ENCODE measurements at regions not wholly inside any gene's neighbourhood (a gene's known extent, or its start where the extent isn't known, plus 50 kb on each side); places are given as distances from the start of the nearest gene placed in this dataset.

GRCh38 chr5:158320178-158320674 lies 461.3 kb upstream of the CLINT1 start:
- H3K36me3 ChIP-seq (replicated peaks; ENCODE audit: insufficient read depth, low read length), result no peaks in the 10 kb centered on the region
- H3K9me3 ChIP-seq (replicated peaks; ENCODE audit: insufficient read depth, low read length), result no peaks in the 10 kb centered on the region
- H3K27me3 ChIP-seq (replicated peaks; ENCODE audit: insufficient read depth, low read length), result no peaks in the 10 kb centered on the region
- H3K4me2 ChIP-seq (ENCODE audit: low read depth, low read length), result no peak overlapping the region
- no peak for TF ChIP-seq EZH2 (optimal IDR thresholded peaks at IDR 0.05; ENCODE audit: low read depth, low read length)
- H3K27ac ChIP-seq (ENCODE audit: low read length), result no peak overlapping the region
- H4K20me1 ChIP-seq (ENCODE audit: insufficient read depth, low read length), result no peaks in the 10 kb centered on the region
- H3K4me3 ChIP-seq (ENCODE audit: low read length), result no peak overlapping the region
- no peaks in the 10 kb centered on the region for H3F3A ChIP-seq (ENCODE audit: insufficient read depth, low read length)
- no peak overlapping the region for H2AFZ ChIP-seq (ENCODE audit: low read length)
- H3K9ac ChIP-seq (ENCODE audit: low read length), result no peak overlapping the region
- H3K4me1 ChIP-seq (ENCODE audit: low read length), result peaks cover 15% of the 10 kb centered on the region; the same call in 1 of the 2 replicates
- DNase-seq, result no peak
- no peaks in the 10 kb centered on the region for H3K79me2 ChIP-seq (ENCODE audit: low read length)
- H3K9me2 ChIP-seq (replicated peaks; ENCODE audit: insufficient read depth, low read length), result no peaks in the 10 kb centered on the region

DNA sequence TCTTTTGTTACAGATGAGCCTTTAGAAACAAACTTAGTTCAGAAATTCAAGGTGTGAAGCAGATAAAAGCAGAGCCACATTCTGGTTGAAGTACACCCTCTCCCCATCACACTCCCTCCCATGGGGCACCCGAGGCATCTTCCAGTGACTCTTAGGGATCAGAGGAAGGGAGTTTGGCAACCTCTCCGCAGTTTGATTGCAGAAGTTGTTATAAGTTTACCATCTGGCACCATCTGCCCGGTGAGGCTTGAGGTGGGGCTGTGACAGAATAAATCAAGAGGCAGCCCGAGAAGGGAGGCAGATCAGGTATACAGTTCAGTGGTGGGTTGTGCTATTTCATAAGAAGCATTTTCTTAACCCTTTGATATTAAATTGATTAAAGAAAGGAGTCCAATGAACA lies 458.6 kb upstream of the CLINT1 start:
- Histone ChIP-seq H3K27ac (ENCODE audit: low read length) (no peak overlapping the region), H3K79me2 (ENCODE audit: low read length) (no peaks in the 10 kb centered on the region), H3F3A (ENCODE audit: insufficient read depth, low read length) (no peaks in the 10 kb centered on the region), H3K9me2 (replicated peaks; ENCODE audit: insufficient read depth, low read length) (no peaks in the 10 kb centered on the region), H3K4me2 (ENCODE audit: low read depth, low read length) (no peak overlapping the region), H3K9me3 (replicated peaks; ENCODE audit: insufficient read depth, low read length) (no peaks in the 10 kb centered on the region), H3K36me3 (replicated peaks; ENCODE audit: insufficient read depth, low read length) (no peaks in the 10 kb centered on the region), H3K4me1 (ENCODE audit: low read length) (peaks cover 15% of the 10 kb centered on the region; the same call in 1 of the 2 replicates), H2AFZ (ENCODE audit: low read length) (no peak overlapping the region), H3K9ac (ENCODE audit: low read length) (no peak overlapping the region), H3K27me3 (replicated peaks; ENCODE audit: insufficient read depth, low read length) (no peaks in the 10 kb centered on the region), H3K4me3 (ENCODE audit: low read length) (no peak overlapping the region), H4K20me1 (ENCODE audit: insufficient read depth, low read length) (no peaks in the 10 kb centered on the region)
- DNase-seq, result no peak
- TF ChIP-seq EZH2phosphoT487 (IDR thresholded peaks at IDR 0.05; ENCODE audit: low read length) (no peak), EZH2 (optimal IDR thresholded peaks at IDR 0.05; ENCODE audit: low read depth, low read length) (no peak), CTCF (IDR thresholded peaks at IDR 0.05; ENCODE audit: low read length) (no peak)

DNA sequence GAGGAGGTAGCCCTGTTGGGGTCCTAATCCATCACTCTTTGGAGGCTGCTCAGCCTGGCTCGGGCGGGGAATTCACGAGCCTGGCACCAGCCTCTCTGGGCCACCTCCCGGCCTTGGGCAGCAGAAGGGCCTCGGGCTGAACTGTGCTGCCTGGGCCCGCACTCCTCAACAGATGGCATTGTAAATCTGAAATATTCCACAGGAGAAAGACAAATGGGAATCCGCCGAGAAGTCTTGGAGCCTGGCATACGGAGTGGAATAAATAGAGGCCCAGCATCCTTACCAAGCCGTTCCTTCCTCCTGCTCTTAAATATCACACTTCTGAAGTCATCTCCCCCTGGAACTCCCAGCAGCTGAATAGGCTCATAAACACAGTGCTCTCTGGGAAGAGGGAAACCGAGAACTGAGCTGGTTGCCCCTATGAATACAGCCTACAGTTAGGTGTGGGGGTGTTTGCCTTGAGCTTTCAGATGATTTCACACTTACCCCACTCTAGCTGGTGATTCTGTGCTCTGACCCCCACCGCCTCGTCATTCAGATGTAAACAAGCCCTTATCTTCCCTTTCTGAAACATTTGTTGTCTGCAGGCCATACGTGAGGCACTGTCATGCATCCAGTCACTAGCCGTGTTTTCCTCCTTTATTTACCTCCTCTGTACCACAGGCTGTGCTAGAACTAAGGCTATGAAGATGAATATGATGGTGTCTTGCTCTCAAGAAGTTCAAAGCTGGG lies 455.0 kb upstream of the CLINT1 start:
- no peaks in the 10 kb centered on the region for H3K79me2 ChIP-seq (ENCODE audit: low read length)
- DNase-seq, result no peak
- H2AFZ ChIP-seq (ENCODE audit: low read length), result no peak overlapping the region
- H3K27me3 ChIP-seq (replicated peaks; ENCODE audit: insufficient read depth, low read length), result no peaks in the 10 kb centered on the region
- no peak overlapping the region for H3K27ac ChIP-seq (ENCODE audit: low read length)
- H3F3A ChIP-seq (ENCODE audit: insufficient read depth, low read length), result no peaks in the 10 kb centered on the region
- 0 out of 2 replicates have a peak, but pooled peaks cover 6% of the 10 kb centered on the region for H3K4me1 ChIP-seq (ENCODE audit: low read length)
- H3K9me3 ChIP-seq (replicated peaks; ENCODE audit: insufficient read depth, low read length), result no peaks in the 10 kb centered on the region
- TF ChIP-seq EZH2phosphoT487 (IDR thresholded peaks at IDR 0.05; ENCODE audit: low read length) (no peak), EZH2 (optimal IDR thresholded peaks at IDR 0.05; ENCODE audit: low read depth, low read length) (no peak), CTCF (IDR thresholded peaks at IDR 0.05; ENCODE audit: low read length) (no peak)
- H4K20me1 ChIP-seq (ENCODE audit: insufficient read depth, low read length), result no peaks in the 10 kb centered on the region
- H3K9ac ChIP-seq (ENCODE audit: low read length), result no peak overlapping the region
- H3K4me2 ChIP-seq (ENCODE audit: low read depth, low read length), result no peak overlapping the region
- H3K9me2 ChIP-seq (replicated peaks; ENCODE audit: insufficient read depth, low read length), result no peaks in the 10 kb centered on the region
- no peak overlapping the region for H3K4me3 ChIP-seq (ENCODE audit: low read length)
- H3K36me3 ChIP-seq (replicated peaks; ENCODE audit: insufficient read depth, low read length), result no peaks in the 10 kb centered on the region

All from MM.1S (cell line).